BJ (cell line): ENCODE measurements at regions not wholly inside any gene's neighbourhood (a gene's known extent, or its start where the extent isn't known, plus 50 kb on each side); places are given as distances from the start of the nearest gene placed in this dataset.

ENCODE experiments used
- CTCF ChIA-PET: fragments of 350-600 bp; formaldehyde crosslinking; extraction: SDS; loops from one replicate; lab custom pipeline; 2021; ENCODE audit warnings: antibody characterized with exemption, inconsistent platforms; lab: Yijun Ruan, JAX
- POLR2A ChIA-PET: fragments of 300-600 bp; sonication (Branson Sonifier 250); formaldehyde crosslinking; extraction: SDS; loops from one replicate; lab custom pipeline; 2021; ENCODE audit warnings: antibody characterized with exemption; lab: Charles Lee
- DNase-seq: peaks from one replicate; pipeline ENCODE4 v3.0.0-alpha.2; 2011; ENCODE audit warnings: low read depth
- H3K27me3 ChIP-seq: 2 replicates; pipeline ENCODE4 v1.6.0; 2011; ENCODE audit warnings: low read length; ENCODE audit not compliant: control insufficient read depth, insufficient read depth
- H3K36me3 ChIP-seq: 2 replicates; pipeline ENCODE4 v1.5.1; 2011; ENCODE audit warnings: low read length; ENCODE audit not compliant: control insufficient read depth, insufficient read depth
- H3K4me3 ChIP-seq: 2 replicates; pipeline ENCODE4 v1.5.1; 2011; ENCODE audit warnings: low read depth, mild to moderate bottlenecking, control low read depth, low read length
- TF ChIP-seq, protein P1 (sequence below): IDR thresholded peaks from 2 replicates; pipeline ENCODE4 v1.5.1; 2011; ENCODE audit warnings: low read depth, mild to moderate bottlenecking, control low read depth, inconsistent platforms, low read length, moderate library complexity; ENCODE audit not compliant: insufficient read depth

- no peaks in the 10 kb centered on the region for H3K36me3 ChIP-seq
- CTCF ChIA-PET, result no interaction called here
- H3K4me3 ChIP-seq, result no peak overlapping the region
- H3K27me3 ChIP-seq, result no peaks in the 10 kb centered on the region
- TF ChIP-seq, protein P1, sequence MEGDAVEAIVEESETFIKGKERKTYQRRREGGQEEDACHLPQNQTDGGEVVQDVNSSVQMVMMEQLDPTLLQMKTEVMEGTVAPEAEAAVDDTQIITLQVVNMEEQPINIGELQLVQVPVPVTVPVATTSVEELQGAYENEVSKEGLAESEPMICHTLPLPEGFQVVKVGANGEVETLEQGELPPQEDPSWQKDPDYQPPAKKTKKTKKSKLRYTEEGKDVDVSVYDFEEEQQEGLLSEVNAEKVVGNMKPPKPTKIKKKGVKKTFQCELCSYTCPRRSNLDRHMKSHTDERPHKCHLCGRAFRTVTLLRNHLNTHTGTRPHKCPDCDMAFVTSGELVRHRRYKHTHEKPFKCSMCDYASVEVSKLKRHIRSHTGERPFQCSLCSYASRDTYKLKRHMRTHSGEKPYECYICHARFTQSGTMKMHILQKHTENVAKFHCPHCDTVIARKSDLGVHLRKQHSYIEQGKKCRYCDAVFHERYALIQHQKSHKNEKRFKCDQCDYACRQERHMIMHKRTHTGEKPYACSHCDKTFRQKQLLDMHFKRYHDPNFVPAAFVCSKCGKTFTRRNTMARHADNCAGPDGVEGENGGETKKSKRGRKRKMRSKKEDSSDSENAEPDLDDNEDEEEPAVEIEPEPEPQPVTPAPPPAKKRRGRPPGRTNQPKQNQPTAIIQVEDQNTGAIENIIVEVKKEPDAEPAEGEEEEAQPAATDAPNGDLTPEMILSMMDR, result no peak
- DNase-seq, result no peak
- POLR2A ChIA-PET, result no interaction called here
Observed at GRCh38 chr2:497770-498492, 179.3 kb downstream of the TMEM18 start.

DNA sequence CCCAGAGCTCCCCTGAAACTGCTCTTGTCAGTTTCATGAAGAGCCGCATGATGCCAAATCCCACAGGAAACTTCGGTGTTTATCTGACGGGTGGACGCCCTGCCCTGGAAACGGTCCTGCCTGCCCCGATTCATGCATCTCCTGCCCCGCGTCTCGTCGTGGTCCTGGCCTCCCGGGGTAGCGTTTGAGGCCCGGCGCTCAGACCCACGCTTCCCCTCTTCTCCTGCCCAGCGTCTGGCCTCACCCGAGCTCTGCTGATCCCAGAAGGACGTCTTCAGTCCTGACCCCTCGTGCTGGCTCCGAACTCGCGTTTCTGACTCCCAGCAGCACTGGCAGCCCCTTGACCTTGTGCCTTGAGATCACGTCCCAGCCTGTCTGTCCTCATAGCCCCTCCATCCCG, 180.5 kb downstream of the TMEM18 start:
- H3K4me3 ChIP-seq, result no peak overlapping the region
- ChIA-PET CTCF (no interaction called here), POLR2A (no interaction called here)
- TF ChIP-seq, protein P1, result no peak
- H3K36me3 ChIP-seq, result no peaks in the 10 kb centered on the region
- no peaks in the 10 kb centered on the region for H3K27me3 ChIP-seq
- DNase-seq, result no peak

DNA sequence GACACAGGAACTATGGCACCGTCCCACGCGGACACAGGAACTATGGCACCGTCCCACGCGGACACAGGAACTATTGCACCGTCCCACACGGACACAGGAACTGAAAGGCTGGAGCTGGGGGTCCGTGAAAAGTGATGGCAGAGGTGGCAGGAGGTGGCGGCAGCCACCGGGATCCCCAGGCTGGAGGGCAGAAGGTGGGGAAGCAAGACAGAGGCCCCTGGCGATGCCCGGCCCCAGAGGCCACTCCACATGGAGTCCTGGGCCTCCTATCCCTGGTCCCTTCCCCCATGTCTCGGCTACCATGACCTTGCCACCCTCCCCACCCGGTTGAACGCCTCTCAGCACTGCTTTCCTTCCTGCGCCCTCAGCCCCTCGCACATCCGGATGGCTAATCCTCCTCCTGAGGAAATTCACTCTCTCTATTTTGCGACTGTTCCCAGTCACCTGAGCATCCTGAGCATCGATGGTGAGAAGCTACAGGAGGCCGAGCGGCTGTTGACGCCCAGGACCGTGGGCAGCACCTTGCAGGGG, 181.4 kb downstream of the TMEM18 start:
- DNase-seq, result no peak
- no peak overlapping the region for H3K4me3 ChIP-seq
- TF ChIP-seq, protein P1, result no peak
- no peaks in the 10 kb centered on the region for H3K27me3 ChIP-seq
- no peaks in the 10 kb centered on the region for H3K36me3 ChIP-seq
- CTCF ChIA-PET, result no interaction called here
- POLR2A ChIA-PET, result no interaction called here

DNA sequence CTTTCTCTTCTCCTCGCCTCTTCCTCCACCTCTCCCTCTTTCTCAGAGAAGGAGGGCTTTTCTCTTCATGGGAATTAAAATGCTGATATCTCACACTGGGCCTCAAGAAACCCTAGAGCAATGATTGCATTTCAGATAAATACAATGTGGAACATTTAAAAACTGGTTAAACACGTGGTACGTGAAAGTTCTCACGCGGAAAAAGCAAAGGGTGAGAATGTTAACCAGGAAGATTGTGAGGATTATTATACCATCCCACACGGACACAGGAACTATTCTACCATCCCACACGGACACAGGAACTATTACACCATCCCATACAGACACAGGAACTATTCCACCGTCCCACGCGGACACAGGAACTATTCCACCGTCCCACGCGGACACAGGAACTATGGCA, 182.4 kb downstream of the TMEM18 start:
- DNase-seq, result no peak
- Histone ChIP-seq H3K36me3 (no peaks in the 10 kb centered on the region), H3K4me3 (no peak overlapping the region), H3K27me3 (no peaks in the 10 kb centered on the region)
- CTCF ChIA-PET, result no interaction called here
- POLR2A ChIA-PET, result no interaction called here
- TF ChIP-seq, protein P1, result no peak

GRCh38 chr2:493228-493627, 184.0 kb downstream of the TMEM18 start:
- Histone ChIP-seq H3K4me3 (no peak overlapping the region), H3K27me3 (no peaks in the 10 kb centered on the region), H3K36me3 (no peaks in the 10 kb centered on the region)
- TF ChIP-seq, protein P1, result no peak
- POLR2A ChIA-PET, result no interaction called here
- DNase-seq, result no peak
- CTCF ChIA-PET, result no interaction called here
